Endothelial cell of umbilical vein (primary cell): ENCODE measurements at regions not wholly inside any gene's neighbourhood (a gene's known extent, or its start where the extent isn't known, plus 50 kb on each side); places are given as distances from the start of the nearest gene placed in this dataset.

Experiments used
- BruUV-seq: library from RNA; stranded (reverse); fragments of 400-500 nt; replicated peaks from 2 replicates; lab custom pipeline; 2021; lab: Mats Ljungman, UMichigan
- CTCF ChIA-PET: fragments of 300-600, 350-600 bp; sonication (Branson Sonifier 250); formaldehyde crosslinking; loops from one replicate; lab custom pipeline; 2021; ENCODE audit warnings: antibody characterized with exemption, inconsistent platforms; lab: Charles Lee
- POLR2A ChIA-PET: fragments of 300-600, 350-600 bp; sonication (Branson Sonifier 250); formaldehyde crosslinking; loops from one replicate; lab custom pipeline; 2021; ENCODE audit warnings: antibody characterized with exemption, inconsistent platforms; lab: Charles Lee
- DNase-seq: peaks from one replicate; pipeline ENCODE4 v3.0.0-alpha.2; 2011; ENCODE audit warnings: low read depth, low spot score
- FAIRE-seq: peaks from 2 replicates; lab custom pipeline; 2011; peaks lifted over from hg19 to GRCh38; lab: Jason Lieb, UNC
- H2AFZ ChIP-seq: 2 replicates; pipeline ENCODE4 v1.6.0; 2012; ENCODE audit warnings: low read depth, low read length, control low read depth, inconsistent platforms
- H3K27ac ChIP-seq: 2 replicates; pipeline ENCODE4 v1.5.1; 2011; ENCODE audit warnings: low read depth, mild to moderate bottlenecking, control low read depth, low read length, moderate library complexity; ENCODE audit not compliant: insufficient read depth
- H3K27me3 ChIP-seq, 2 experiments: 2 replicates each; pipeline versions ENCODE4 v1.6.0 to v1.6.1; 2011; ENCODE audit warnings: low read length in 2 of 2, mixed read lengths in 1 of 2; ENCODE audit not compliant: control insufficient read depth in 2 of 2, insufficient read depth in 2 of 2
- H3K36me3 ChIP-seq, 2 experiments: 2 replicates in 1 of 2; 3 replicates in 1 of 2; pipeline ENCODE4 v1.5.1; 2011; ENCODE audit warnings: low read length in 2 of 2, mild to moderate bottlenecking in 1 of 2, moderate library complexity in 1 of 2; ENCODE audit not compliant: control insufficient read depth in 2 of 2, insufficient read depth in 2 of 2; ENCODE audit errors: extremely low read depth in 1 of 2
- H3K4me1 ChIP-seq: 3 replicates; pipeline ENCODE4 v1.5.1; 2011; ENCODE audit warnings: mild to moderate bottlenecking, low read length; ENCODE audit not compliant: control insufficient read depth, insufficient read depth; ENCODE audit errors: extremely low read depth
- H3K4me2 ChIP-seq: 2 replicates; pipeline ENCODE4 v1.6.1; 2011; ENCODE audit warnings: low read length, control low read depth, mixed read lengths; ENCODE audit not compliant: insufficient read depth
- H3K4me3 ChIP-seq, 3 experiments: fragments of 200-600 bp in 1 of 3; sonication (generic), shearing (Covaris generic) in 1 of 3; replicated peaks in 1 of 3; 2 replicates each; pipeline ENCODE4 v1.5.1; 2011 to 2016; ENCODE audit warnings: control low read depth in 3 of 3, low read length in 3 of 3, mild to moderate bottlenecking in 2 of 3, inconsistent platforms in 1 of 3, low read depth in 1 of 3, moderate library complexity in 1 of 3; ENCODE audit not compliant: insufficient read depth in 1 of 3
- H3K79me2 ChIP-seq: 2 replicates; pipeline ENCODE4 v1.6.0; 2012; ENCODE audit warnings: low read length, inconsistent platforms; ENCODE audit not compliant: control insufficient read depth, insufficient read depth
- H3K9ac ChIP-seq: replicated peaks from 2 replicates; pipeline ENCODE3; 2011; ENCODE audit warnings: low read length, control low read depth; ENCODE audit not compliant: insufficient read depth; ENCODE audit errors: extremely low read depth
- H3K9me1 ChIP-seq: replicated peaks from 3 replicates; pipeline ENCODE4 v1.6.0; 2011; ENCODE audit warnings: mild to moderate bottlenecking, low read length; ENCODE audit not compliant: control insufficient read depth, insufficient read depth; ENCODE audit errors: extremely low read depth
- H3K9me3 ChIP-seq: replicated peaks from 2 replicates; pipeline ENCODE4 v1.5.1; 2012; ENCODE audit warnings: low read length, inconsistent platforms; ENCODE audit not compliant: control insufficient read depth, insufficient read depth
- H4K20me1 ChIP-seq: replicated peaks from 2 replicates; pipeline ENCODE3; 2011; ENCODE audit warnings: mild to moderate bottlenecking, low read length; ENCODE audit not compliant: control insufficient read depth, insufficient read depth; ENCODE audit errors: extremely low read depth
- EZH2 ChIP-seq: IDR thresholded peaks from 2 replicates; pipeline ENCODE4 v1.6.1; 2012; ENCODE audit warnings: borderline replicate concordance, low read depth, mild to moderate bottlenecking, moderate library complexity, low read length, inconsistent platforms; ENCODE audit not compliant: severe bottlenecking
- FOS ChIP-seq: IDR thresholded peaks from 2 replicates; pipeline ENCODE4 v1.6.1; 2011; ENCODE audit warnings: mild to moderate bottlenecking, low read length, moderate library complexity, borderline replicate concordance; ENCODE audit not compliant: insufficient read depth
- GATA2 ChIP-seq: IDR thresholded peaks from 2 replicates; pipeline ENCODE4 v1.7.0; 2011; ENCODE audit warnings: low read depth, mild to moderate bottlenecking, moderate library complexity, mixed read lengths, low read length; ENCODE audit not compliant: insufficient read length, insufficient read depth
- JUN ChIP-seq: IDR thresholded peaks from 2 replicates; pipeline ENCODE4 v1.6.1; 2011; ENCODE audit warnings: borderline replicate concordance, low read depth; ENCODE audit not compliant: insufficient read length, insufficient read depth
- MYC ChIP-seq: IDR thresholded peaks from one replicate; pipeline ENCODE4 v1.6.1; 2011; ENCODE audit warnings: mild to moderate bottlenecking, low read depth, low read length
- POLR2A ChIP-seq: IDR thresholded peaks from 2 replicates; pipeline ENCODE4 v1.6.1; 2012; ENCODE audit warnings: low read depth, mild to moderate bottlenecking, control low read depth, low read length
- POLR2AphosphoS5 ChIP-seq: IDR thresholded peaks from 2 replicates; pipeline ENCODE4 v1.6.1; 2012; ENCODE audit warnings: low read depth, mild to moderate bottlenecking, control low read depth, low read length, moderate library complexity; ENCODE audit not compliant: insufficient read depth
- dilution Hi-C: fragments of 300-500 bp; cut with MboI; formaldehyde crosslinking; loops from one replicate; pipeline ENCODE4 v1.15.0; 2019; ENCODE audit warnings: low sequenced_read_pairs; ENCODE audit not compliant: extremely low pct_ligation_motif_present
- intact Hi-C: fragments of 100-400 bp; cut with micrococcal nuclease; formaldehyde crosslinking; loops from one replicate; pipeline ENCODE4 v1.10.0; 2022
- TF ChIP-seq, protein P1 (sequence below): IDR thresholded peaks from 2 replicates; pipeline ENCODE4 v1.6.1; 2011; ENCODE audit not compliant: insufficient read depth, insufficient read length
- TF ChIP-seq, protein P2 (sequence below), 2 donors: IDR thresholded peaks; 1 replicate in 1 of 2; 2 replicates in 1 of 2; pipeline ENCODE4 v1.5.1; 2011; ENCODE audit warnings: low read length in 2 of 2, mild to moderate bottlenecking in 2 of 2, moderate library complexity in 2 of 2, control low read depth in 1 of 2, inconsistent platforms in 1 of 2, low read depth in 1 of 2; ENCODE audit not compliant: insufficient read depth in 1 of 2; ENCODE audit errors: extremely low read depth in 1 of 2

DNA sequence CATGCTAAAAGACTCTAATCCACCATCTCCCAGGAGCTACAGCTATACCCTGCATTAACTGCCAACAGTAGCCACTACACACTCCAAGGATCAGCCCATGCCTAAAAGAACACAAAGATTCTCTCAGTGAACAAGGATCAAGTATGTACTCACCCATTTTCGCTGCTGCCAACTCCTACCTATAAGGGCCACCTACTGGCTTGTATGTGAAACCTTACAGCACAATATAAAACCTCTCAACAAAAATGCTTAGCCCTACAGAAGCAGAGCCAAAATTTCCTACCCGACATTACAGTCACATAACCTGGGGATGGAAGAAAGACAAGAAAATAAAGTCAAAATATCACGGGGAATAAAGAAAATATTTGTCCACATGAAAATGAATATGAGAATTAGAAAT lies 562.8 kb upstream of the POU3F4 start:
- Histone ChIP-seq H3K27ac (no peak overlapping the region), H3K27me3 (no peaks in the 10 kb centered on the region), H2AFZ (no peak overlapping the region), H3K9ac (no peak overlapping the region), H3K36me3 (no peaks in the 10 kb centered on the region), H3K4me3 (no peak overlapping the region), H3K4me1 (no peaks in the 10 kb centered on the region), H4K20me1 (no peaks in the 10 kb centered on the region), H3K9me1 (no peaks in the 10 kb centered on the region), H3K9me3 (no peaks in the 10 kb centered on the region), H3K79me2 (no peaks in the 10 kb centered on the region), H3K4me2 (no peak overlapping the region)
- no peak for FAIRE-seq
- dilution Hi-C loops (no loop called here), intact Hi-C loops (no loop called here)
- TF ChIP-seq POLR2A: no peak
- TF ChIP-seq JUN: no peak
- no peak for TF ChIP-seq GATA2
- no peak for TF ChIP-seq EZH2
- TF ChIP-seq FOS: no peak
- TF ChIP-seq, protein P1, sequence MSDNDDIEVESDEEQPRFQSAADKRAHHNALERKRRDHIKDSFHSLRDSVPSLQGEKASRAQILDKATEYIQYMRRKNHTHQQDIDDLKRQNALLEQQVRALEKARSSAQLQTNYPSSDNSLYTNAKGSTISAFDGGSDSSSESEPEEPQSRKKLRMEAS: no peak
- no peak for TF ChIP-seq POLR2AphosphoS5
- TF ChIP-seq MYC: no peak
- TF ChIP-seq, protein P2, sequence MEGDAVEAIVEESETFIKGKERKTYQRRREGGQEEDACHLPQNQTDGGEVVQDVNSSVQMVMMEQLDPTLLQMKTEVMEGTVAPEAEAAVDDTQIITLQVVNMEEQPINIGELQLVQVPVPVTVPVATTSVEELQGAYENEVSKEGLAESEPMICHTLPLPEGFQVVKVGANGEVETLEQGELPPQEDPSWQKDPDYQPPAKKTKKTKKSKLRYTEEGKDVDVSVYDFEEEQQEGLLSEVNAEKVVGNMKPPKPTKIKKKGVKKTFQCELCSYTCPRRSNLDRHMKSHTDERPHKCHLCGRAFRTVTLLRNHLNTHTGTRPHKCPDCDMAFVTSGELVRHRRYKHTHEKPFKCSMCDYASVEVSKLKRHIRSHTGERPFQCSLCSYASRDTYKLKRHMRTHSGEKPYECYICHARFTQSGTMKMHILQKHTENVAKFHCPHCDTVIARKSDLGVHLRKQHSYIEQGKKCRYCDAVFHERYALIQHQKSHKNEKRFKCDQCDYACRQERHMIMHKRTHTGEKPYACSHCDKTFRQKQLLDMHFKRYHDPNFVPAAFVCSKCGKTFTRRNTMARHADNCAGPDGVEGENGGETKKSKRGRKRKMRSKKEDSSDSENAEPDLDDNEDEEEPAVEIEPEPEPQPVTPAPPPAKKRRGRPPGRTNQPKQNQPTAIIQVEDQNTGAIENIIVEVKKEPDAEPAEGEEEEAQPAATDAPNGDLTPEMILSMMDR (IDR thresholded peaks at IDR 0.05; ENCODE audit: extremely low read depth in 1 of 2, insufficient read depth in 1 of 2, low read depth in 1 of 2, low read length in 2 of 2): no peak
- CTCF ChIA-PET: no interaction called here
- POLR2A ChIA-PET: no interaction called here
- no TSS peak for BruUV-seq
- DNase-seq: no peak
